Esophagus muscularis mucosa (tissue), 4 donors: ENCODE measurements at regions not wholly inside any gene's neighbourhood (a gene's known extent, or its start where the extent isn't known, plus 50 kb on each side); places are given as distances from the start of the nearest gene placed in this dataset.

ENCODE experiments used
- CTCF ChIP-seq, 3 experiments: fragments of 200-600 bp in 2 of 3; fragments of 450-650 bp in 1 of 3; sonication (generic) in 2 of 3; IDR thresholded peaks; one replicate each; pipeline ENCODE4 v1.5.1; 2017 to 2019; ENCODE audit warnings: antibody characterized with exemption in 3 of 3, mild to moderate bottlenecking in 2 of 3, moderate library complexity in 1 of 3
- EP300 ChIP-seq: sonication (generic); formaldehyde crosslinking; IDR thresholded peaks from one replicate; pipeline ENCODE4 v1.6.1; 2017; ENCODE audit warnings: antibody characterized with exemption
- POLR2A ChIP-seq: fragments of 450-650 bp; IDR thresholded peaks from one replicate; pipeline ENCODE4 v1.6.1; 2017; ENCODE audit warnings: antibody characterized with exemption, moderate library complexity, mild to moderate bottlenecking, low read depth
- POLR2AphosphoS5 ChIP-seq, 2 donors: sonication (generic); formaldehyde crosslinking; IDR thresholded peaks; one replicate each; pipeline ENCODE4 v1.6.1; 2017; ENCODE audit warnings: antibody characterized with exemption in 2 of 2

- TF ChIP-seq CTCF (IDR thresholded peaks at IDR 0.05) (no peak), POLR2A (no peak), POLR2AphosphoS5 (IDR thresholded peaks at IDR 0.05) (no peak), EP300 (no peak)
These were observed 50.2 kb upstream of the SLCO3A1 start for GRCh38 chr15:91803260-91803659.
